Activated T-cell treated with anti-CD3 and anti-CD28 coated beads for 1 hour (primary cell): ENCODE measurements at regions not wholly inside any gene's neighbourhood (a gene's known extent, or its start where the extent isn't known, plus 50 kb on each side); places are given as distances from the start of the nearest gene placed in this dataset.

Source experiments
- DNase-seq: peaks from one replicate; pipeline ENCODE4 v3.0.0-alpha.2; 2020; ENCODE audit warnings: low read depth

DNA sequence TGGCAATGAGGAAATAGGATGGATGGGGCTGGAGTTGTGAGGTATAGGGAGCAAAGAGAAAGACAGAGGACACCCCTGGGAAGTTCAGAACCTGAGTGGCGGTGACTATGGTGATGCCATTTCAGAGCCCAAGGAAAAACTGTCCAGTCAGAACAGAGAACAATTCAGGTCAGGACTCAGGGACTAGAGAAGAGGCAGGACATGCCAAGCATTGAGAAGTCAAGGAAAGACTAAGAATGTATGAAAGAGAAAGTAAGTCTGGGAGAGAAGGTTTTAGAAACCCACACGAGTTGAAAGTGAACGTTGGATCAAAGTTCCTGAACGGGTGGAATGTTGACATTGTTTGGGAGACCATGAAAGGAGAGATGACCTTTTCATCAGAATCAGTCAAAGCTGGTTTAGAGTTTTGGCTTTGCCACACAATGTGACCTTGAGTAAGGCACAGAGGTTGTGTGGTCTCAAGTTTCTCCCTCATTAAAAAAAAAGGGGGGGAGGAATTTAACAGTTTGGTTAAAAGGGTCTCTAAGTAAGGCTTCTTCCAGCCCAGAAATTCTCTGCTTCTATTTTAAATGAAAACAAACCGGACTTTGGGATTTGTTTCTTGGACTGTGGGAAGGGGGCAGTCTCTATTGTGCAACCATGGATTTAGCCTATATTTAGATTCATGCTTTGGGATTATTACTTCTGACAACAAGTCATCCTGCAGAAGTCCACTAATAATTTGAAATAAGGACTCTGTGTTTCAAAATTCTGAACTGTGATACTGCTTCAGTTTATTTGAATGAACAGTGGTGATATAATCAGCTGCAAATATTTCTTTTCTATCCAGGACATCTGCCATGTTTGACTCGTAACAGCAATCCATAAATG is 315.9 kb upstream of the TBL1XR1 start:
- no peak for DNase-seq

DNA sequence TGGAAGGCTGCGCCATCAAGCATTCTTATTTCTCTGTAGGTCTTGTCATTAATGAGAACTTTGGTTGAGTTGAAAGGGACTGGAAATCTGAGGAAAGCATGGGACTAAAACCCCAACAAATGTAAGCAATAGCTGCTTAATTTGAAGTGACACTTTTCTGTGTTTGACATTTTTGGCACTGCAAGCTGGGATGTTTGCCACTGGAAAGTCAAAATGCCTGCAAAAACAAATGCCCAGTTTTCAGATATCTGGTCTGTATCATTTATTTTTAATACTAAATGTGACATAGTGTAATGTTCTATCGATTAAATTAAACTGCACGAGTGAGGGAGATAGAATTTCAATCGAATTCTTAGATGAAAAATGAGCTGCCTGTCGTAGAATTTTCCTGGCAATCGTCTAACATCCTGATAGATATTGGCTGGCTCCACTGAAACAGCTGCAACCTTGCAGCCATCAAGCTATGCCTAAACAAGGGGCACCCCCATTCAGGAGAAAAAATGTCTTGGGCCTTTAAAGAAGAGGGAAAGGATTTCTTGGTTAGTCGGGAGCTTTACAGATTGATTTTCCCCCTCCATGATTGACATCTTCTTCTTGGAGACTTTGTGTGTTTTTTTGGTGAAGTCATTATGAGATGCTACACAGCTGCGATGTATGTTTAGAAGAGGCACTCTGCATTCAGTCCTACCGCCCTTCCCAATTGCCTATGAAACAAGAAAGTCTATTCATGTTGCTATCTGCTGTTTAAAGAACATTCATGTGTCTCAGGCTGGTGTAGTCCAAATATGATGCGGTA is 316.7 kb upstream of the TBL1XR1 start:
- no peak for DNase-seq

DNA sequence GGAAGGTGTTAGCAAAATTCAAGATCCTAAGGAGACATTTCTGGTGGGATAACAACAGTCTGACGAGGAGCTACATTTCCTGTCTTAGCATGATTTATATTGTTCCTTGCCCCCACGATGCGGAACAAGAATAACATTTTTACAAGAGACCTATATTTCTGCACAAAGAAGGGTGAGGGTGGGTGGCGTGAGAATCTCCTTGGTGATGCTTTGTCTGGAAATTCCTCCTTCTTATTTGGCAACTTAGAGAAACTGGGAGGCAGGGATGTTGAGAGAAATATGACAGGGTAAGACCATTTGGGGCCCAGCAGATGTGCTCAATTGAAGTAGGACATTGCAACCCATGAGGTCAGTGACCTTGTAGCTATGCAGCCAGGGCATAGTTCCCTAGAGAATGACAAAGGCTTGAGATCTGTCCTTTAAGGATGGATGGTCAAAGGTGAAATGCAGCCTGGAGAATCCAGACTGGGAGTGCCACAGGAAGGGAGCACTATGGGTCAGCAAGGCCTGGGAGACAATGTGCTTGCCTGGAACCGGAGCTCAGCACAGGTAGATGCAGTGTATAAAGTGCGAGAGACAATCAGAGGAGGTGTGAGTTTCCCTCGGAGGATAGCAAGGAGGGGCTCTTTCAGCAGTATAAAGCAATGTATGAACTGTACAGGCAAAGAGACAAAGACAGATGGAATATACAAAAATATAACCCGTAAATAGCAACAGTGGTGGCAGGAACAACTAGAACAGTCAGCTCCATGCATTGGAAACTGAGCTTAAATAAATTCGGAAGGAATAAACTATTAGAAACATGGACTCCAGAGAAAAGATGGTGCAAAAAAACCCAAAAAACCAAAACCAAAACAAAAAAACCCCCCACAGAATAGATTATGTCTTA is 317.6 kb upstream of the TBL1XR1 start:
- no peak for DNase-seq

DNA sequence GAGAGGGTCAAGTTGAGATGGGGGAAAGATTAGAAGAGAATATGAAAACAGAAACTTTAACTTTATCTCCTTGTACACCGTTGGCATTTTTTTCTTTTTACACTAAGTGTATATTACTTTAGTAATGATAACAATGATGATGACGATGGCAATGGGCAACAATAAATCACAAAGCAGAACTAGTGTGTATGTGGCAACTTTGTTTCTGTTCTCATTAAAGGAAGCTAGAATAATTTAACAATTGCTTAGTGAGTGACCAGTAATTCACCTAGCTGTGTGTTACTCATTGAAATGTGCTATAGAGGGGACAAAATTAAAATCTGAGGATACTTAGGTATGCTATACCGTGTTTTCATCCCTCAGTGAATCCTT is 318.5 kb upstream of the TBL1XR1 start:
- no peak for DNase-seq

DNA sequence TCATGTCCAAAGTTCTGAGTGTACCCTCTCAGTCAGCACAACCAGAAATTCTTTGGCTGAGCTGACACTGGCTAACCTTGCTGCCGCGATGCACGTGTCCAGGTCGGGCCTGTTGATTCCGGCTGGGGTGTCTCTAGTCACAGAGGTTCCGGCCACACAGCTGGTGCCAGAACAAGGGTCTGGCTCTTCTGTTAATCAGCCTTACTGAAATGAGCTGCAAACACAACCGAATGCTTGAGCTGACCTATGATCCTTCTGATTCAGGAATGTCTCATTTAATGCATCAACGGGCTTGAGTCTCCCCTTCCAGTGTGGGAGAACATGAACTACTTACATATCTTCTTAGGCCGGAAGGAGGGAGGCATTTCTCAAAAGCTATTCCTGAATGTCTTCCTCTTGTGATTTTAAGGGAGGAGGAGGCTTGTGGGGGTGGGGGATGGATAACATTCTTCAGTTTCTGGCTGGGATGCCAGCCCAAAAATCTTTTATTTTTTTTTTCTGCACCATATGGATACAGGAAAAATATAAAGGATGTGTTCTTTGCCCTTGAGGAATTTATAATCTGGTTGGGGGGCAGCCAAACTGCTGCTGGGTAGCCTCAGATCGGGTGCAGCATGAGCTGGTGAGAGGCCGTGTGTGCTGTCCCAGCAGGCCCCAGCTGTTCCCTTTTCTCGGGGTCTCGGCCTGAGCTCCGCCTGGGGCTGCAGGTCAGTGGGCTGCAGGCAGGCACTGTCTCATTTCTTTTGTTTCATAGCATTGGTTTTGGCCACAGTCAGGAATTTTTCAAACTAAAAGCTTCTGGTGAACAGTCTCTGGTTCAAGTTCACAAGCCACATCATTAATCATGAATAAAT is 319.1 kb upstream of the TBL1XR1 start:
- no peak for DNase-seq

DNA sequence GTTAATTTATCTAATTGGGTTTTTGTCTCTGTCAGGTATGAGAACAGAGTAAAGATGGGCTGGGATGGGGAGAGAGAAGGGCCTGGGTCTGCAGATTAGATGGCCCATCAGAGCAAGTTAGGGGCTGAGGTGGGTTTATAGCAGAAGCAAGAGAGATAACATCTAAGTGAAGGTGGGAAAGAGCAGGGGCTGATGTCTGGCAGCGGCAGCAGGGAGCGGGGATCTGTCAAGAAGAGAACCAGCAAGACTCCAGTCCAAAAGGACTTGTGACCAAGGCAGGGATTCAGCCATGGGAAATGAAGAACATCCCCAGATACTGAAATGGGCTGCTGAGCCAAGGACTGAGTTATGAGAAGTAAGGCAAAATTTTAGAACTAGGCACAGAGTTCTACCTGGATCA is 320.6 kb upstream of the TBL1XR1 start:
- no peak for DNase-seq

DNA sequence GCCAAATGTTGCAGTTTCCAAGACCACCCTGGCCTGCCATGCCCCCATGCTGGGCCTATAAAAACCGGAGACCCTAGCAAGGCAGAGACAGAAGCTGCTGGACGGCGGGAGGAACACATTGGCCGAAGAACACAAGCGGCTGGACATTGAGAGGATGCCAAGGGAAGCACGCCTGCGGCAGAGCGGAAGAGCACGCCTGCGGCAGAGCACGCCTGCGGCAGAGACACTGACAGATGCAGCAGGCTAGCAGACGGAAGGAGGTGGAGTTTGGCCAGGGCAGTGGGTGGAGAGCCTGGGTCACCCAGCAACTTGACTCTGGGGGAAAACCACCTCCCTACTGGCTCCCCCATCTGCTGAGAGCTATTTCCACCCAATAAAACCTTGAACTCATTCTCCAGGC is 322.3 kb upstream of the TBL1XR1 start:
- DNase-seq = no peak

DNA sequence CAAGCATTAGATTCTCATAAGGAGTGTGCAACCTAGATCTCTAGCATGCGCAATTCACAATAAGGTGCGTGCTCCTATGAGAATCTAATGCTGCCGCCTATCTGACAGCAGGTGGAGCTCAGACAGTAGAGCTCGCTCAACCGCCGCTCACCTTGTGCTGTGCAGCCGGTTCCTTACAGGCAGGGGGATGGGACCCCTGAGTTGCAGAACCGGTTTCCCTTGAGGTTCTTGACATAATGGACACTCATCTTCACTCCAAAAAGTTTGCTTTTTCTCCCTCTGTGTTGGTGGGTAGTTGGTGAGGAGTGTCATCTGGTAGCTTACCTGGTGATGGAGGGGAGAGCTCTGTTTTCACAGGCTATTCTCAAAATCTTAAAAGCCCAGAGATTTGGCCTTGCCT is 324.0 kb upstream of the TBL1XR1 start:
- DNase-seq = no peak

DNA sequence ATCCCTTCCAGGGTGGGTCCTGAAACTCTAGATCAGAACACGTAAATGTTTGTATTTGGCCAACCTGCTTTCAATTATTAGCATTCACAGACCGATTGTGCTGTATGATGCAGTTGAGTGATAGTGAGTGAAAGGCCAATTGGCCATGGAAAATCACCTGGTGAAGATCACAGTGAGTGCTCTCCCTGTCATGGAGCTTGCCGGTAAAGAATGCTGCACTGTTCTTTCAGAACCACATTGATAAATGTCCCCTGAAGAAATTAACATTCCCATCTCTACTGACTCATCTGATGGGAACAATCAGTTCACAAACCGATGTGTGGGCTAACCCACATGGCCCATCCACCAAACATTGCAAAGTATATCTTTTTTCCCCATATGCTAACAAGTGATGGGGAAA is 324.8 kb upstream of the TBL1XR1 start:
- DNase-seq = no peak

DNA sequence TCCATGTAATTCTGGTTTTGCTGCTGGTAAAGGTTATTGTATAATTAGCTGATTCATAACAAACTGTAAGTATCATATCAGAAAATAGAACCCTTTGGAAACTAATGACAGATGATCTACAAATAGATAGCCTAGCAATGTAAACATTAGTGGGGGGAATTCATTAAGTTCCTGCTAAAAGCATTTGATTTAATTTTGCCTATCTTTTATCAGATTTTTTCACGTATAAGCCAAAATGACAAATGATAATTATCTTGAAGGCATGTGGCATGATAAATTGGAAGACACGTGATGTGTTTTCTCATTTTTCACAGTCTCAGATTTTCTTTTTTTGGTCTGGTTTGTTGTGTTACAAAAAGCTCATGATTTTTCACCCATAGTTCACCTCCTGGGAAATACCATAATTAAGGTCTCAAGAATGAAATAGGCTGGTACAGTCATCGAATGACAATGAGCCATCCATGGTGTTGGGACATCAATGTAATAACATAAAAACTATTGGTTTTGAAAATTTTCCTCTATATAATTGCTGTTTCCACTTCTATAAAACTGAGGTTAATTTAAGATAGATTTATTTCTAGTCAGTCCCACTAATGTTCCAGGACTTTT is 325.9 kb upstream of the TBL1XR1 start:
- no peak for DNase-seq

DNA sequence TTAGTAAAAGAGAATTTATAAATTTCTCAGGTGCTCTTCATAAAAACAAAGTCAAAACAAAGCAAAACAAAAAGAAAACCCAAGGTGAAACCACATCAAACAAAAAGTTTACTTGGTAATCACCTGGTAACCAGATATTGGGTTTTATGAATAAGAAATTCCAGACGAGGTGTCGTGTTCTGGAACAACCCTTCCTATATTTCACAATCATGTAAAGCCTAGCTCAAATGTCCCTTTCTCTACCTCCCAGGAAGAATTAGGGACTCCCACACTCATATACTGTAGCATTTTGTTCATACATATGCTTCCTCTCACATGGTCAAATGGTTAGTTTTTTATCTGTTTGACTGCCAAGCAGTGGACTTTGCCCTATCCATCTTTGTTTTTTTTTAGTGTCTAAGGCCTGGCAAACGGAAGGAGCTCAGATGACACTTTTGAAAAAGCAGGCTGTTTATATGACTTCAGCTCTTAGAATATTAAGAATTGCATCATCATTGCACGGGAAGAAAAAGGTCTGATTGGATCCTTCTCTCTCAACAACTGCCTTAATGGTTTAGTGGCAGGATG is 326.7 kb upstream of the TBL1XR1 start:
- DNase-seq = no peak

DNA sequence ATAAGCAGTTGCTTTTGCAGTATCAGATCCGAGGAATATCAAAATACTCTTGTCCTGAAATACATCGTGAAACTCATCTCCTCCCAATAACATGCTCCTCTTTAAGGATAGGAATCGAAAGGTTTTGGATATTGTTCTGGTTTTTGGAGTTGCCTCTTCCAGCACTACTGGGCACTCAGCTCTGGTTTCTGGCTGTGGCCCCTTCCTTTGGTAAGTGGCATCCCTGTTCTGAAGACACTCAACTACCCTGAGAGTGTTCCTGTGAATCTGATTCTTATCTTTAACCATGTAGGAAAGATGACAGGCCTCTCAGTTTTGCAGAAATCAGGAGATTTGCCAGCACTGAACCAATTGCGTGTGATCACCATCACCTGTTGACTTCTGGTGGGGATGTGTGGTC is 327.5 kb upstream of the TBL1XR1 start:
- DNase-seq = no peak

DNA sequence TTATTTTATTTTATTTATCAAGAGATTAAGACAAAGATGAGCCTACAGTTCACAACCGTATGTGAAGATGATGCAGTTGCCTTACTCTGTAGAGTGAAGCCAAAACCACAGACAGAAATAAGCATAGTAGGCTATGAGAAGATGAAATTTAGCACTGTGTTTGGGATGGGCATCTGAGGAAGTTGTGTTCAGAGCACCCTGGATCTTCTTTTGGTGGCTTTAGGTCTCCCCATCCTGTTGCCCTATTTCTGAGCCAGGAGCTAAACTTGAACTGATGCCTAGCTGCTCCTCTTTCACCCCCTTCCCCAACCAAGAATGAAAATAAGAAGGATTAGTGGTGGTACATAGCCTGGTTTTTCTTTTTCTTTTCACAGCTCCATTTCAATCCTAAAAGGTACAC is 328.1 kb upstream of the TBL1XR1 start:
- no peak for DNase-seq

DNA sequence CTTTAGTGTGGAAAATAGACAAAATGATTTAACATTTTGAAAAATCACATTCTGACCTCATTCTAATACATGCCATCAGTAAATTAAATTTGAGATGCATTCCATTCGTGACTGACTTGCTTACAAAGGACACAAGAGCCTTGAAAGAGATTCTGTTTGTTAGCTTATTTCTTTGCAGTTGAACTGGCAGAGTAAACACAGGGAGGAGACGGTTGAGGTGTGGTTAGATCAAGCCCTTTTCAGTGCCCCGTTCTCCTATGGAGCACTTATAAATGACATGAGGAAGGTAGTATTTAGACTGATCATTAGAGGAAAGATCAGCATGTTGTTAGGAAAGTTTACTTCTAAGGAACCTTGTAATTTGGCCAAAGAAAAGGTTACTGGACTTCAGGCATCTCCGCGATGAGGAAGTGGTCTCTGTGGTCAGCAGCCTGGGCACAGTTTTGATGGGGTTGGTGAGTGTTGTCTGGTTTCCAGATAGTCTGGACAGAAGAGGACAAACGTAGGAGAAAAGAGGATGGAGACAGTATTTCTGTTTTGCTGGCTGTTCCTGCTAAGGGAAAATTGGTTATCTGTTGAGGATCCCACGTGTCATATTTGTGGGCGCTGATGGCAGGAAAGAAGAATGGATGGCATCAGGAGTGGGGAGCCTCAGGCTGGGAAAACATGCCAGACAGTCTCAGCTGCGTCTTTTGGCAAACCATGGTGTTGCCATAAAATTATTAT is 328.9 kb upstream of the TBL1XR1 start:
- DNase-seq = no peak

DNA sequence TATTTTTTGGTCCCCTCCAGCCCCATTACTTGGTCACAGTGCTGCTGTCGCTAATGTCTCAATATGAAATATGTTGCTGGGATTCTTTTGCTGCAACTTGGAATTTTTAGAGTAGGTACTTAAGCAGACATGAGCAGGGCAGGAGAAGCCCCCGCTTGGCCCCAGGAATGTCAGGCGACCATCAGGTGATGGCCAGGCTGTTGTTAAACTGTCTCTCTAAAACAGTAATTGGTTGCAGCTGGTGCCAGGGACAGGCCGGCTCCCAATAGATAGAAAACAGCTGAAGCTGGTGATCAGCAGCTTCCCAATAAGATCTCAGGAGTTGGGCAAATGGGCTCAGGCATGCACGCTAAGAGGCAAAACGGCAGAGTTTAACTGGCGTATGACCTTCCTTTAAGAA is 329.9 kb upstream of the TBL1XR1 start:
- no peak for DNase-seq

DNA sequence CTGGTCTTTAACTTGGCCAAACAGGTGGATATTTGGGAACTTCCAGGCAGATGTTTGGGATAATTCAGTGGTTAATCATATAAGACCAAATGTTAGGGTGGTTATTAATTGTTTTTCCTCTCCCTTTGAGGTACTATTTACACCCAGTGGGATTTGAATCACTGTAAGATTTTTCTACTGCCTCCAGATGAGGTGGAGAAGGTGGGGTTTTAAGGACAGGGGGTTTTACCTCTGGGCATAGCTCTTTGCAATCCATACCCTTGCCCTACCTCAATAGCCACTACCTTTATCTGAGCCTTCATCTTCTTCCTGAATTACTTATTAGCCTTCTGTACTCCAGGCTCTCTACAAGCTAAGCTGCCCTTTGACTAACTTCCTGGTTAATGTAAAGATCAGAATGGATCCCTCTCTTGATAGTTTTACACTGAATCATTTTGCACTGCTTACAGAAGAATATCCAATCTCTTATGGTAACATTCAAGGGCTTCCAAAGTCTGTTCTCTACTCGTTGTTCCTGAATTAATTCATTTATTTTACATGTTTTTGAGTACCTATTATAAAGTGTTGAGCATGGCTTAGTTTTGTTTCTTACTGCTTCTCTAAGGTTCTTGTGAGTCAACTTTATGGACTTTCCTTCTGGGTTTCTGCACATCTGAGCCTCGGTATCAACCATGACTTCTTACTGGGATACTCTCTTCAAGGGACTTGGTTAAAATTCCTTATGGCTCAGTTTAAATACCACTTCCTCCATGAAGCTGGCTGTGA is 331.2 kb upstream of the TBL1XR1 start:
- DNase-seq = no peak

DNA sequence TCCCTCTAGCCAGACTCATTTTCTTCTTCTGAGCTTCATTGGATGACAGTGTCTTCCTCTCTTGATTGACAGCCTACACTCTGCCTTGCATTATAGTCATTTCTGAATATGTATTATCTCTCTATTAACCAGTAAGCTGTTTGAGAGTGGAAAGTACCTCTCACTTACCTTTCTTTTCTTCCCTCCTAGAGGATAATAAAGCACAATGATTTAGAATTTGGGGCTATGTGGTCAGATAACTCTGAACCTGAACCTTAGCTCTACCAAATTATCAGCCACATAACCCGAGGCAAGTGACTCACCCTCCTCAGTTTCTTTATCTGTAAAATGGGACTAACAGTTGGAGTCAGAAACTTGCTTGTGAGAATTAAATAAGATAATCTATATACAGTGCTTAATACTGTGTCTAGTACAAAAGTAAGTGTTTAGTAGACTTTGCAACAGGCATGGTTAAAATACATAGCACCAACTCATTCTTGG is 331.8 kb upstream of the TBL1XR1 start:
- DNase-seq = no peak

DNA sequence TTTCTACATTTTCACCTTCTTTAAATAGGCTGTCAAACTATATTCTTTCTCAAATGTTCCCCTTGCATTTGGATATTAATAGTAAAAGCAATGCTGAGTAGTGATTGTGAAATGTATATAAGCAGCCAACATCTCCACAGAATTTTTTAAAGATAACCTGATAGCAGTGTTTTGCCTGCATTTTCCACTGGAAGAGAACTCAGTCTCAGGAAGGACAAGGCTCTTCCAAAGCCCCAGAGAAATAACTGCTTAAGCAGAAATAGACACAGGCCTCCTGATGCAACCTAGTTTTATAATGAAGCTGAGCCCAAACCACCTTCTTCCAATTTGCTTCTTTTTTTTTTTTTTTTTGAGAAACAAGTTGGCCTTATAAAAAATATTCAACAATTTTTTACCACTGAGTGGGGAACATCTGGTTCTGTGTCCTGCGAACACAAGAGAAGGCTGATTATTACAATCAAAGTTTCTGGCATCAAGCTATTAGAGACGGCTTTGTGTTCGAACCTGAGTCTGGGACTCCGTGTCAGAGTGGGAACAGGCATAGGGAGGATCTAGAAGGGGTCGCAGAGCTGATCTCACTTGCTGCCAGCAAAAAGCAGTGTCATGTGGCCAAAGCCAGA is 332.5 kb upstream of the TBL1XR1 start:
- DNase-seq = no peak

DNA sequence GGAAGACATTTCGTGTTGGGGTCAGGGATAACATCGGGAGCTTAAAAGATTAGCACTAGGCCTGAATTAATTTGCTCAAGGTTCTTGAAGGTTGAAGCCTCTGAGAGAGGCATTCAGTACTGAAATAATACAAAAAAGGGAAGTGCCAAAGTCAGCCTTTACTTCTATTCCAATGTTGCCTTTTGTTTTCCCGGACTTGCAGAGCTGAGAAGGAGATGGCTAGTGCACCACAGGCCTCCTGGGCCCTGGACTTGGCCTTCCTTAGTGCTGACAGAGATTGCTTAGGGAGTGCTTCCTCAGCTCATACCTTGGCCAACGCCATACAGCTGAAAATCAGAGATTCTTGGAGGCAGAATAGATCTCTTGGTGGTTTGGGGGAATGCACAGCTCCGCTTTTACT is 333.6 kb upstream of the TBL1XR1 start:
- DNase-seq = no peak
